Endothelial cell of umbilical vein (primary cell): ENCODE measurements at regions not wholly inside any gene's neighbourhood (a gene's known extent, or its start where the extent isn't known, plus 50 kb on each side); places are given as distances from the start of the nearest gene placed in this dataset.

ENCODE experiments used
- CTCF ChIP-seq, 2 donors: IDR thresholded peaks; 1 replicate in 1 of 2; 2 replicates in 1 of 2; pipeline ENCODE4 v1.5.1; 2011; ENCODE audit warnings: low read length in 2 of 2, mild to moderate bottlenecking in 2 of 2, moderate library complexity in 2 of 2, control low read depth in 1 of 2, inconsistent platforms in 1 of 2, low read depth in 1 of 2; ENCODE audit not compliant: insufficient read depth in 1 of 2; ENCODE audit errors: extremely low read depth in 1 of 2
- EZH2 ChIP-seq: IDR thresholded peaks from 2 replicates; pipeline ENCODE4 v1.6.1; 2012; ENCODE audit warnings: borderline replicate concordance, low read depth, mild to moderate bottlenecking, moderate library complexity, low read length, inconsistent platforms; ENCODE audit not compliant: severe bottlenecking
- FOS ChIP-seq: IDR thresholded peaks from 2 replicates; pipeline ENCODE4 v1.6.1; 2011; ENCODE audit warnings: mild to moderate bottlenecking, low read length, moderate library complexity, borderline replicate concordance; ENCODE audit not compliant: insufficient read depth
- GATA2 ChIP-seq: IDR thresholded peaks from 2 replicates; pipeline ENCODE4 v1.7.0; 2011; ENCODE audit warnings: low read depth, mild to moderate bottlenecking, moderate library complexity, mixed read lengths, low read length; ENCODE audit not compliant: insufficient read length, insufficient read depth
- JUN ChIP-seq: IDR thresholded peaks from 2 replicates; pipeline ENCODE4 v1.6.1; 2011; ENCODE audit warnings: borderline replicate concordance, low read depth; ENCODE audit not compliant: insufficient read length, insufficient read depth
- POLR2A ChIP-seq: IDR thresholded peaks from 2 replicates; pipeline ENCODE4 v1.6.1; 2012; ENCODE audit warnings: low read depth, mild to moderate bottlenecking, control low read depth, low read length
- POLR2AphosphoS5 ChIP-seq: IDR thresholded peaks from 2 replicates; pipeline ENCODE4 v1.6.1; 2012; ENCODE audit warnings: low read depth, mild to moderate bottlenecking, control low read depth, low read length, moderate library complexity; ENCODE audit not compliant: insufficient read depth

GRCh38 chr5:75952963-75953362, 130.2 kb upstream of the SV2C start:
- TF ChIP-seq CTCF (IDR thresholded peaks at IDR 0.05; ENCODE audit: extremely low read depth in 1 of 2, insufficient read depth in 1 of 2, low read depth in 1 of 2, low read length in 2 of 2) (no peak), POLR2A (no peak), EZH2 (no peak), JUN (no peak), FOS (no peak), GATA2 (no peak), POLR2AphosphoS5 (no peak)
